ENCODE measurements at regions not wholly inside any gene's neighbourhood (a gene's known extent, or its start where the extent isn't known, plus 50 kb on each side); places are given as distances from the start of the nearest gene placed in this dataset.
A peak's percentile ranks its signal among the peaks of the same experiment; 100 is the strongest.
"Not testable (repeated sequence)": the region's sequence is repeated elsewhere in the genome, so short reads cannot be mapped to it uniquely, and the experiment has no call there.

DNA sequence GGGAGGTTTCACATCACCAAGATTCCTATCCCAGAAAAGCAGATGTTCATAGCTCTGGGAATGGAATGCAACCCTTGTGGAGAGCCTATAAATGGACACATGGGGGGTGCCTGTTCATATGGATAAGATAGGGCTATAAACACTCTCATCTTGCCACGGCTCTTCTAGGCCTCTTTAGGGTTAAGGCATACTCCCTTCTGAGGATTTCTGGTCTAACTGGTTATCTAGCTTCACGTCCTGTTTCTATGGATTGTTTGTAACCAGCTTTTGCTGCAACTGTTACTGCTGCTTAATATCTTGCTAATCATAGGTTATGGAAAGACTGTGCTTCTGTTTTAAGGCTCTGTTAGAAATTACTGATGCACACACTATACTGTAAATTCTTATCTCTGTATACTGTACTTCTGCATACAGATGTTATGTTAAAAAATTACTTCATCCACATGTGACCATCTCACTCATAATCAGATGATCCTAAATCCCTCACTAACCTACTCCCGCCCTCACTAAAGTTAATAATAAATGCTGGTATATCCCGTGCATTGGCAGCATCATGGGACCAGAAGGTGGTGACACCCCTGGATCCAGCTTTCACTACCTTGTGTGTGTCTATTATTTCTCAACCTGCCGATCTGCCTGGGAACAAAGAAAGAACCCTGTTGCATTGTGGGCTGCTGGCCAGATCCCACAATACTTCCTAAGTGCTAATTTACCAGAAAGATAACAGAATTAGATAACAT lies 68.7 kb downstream of the PRKAB2 start:
- not testable (repeated sequence) for H3K4me3 ChIP-seq (ENCODE audit: low read depth, low read length); DNase-seq (ENCODE audit: low read depth)

- DNase-seq (ENCODE audit: low read depth), result no peak
- H3K4me3 ChIP-seq (ENCODE audit: low read depth, low read length), result no peak overlapping the region
These were observed 73.1 kb downstream of the PRKAB2 start for GRCh38 chr1:147099192-147099591.

DNA sequence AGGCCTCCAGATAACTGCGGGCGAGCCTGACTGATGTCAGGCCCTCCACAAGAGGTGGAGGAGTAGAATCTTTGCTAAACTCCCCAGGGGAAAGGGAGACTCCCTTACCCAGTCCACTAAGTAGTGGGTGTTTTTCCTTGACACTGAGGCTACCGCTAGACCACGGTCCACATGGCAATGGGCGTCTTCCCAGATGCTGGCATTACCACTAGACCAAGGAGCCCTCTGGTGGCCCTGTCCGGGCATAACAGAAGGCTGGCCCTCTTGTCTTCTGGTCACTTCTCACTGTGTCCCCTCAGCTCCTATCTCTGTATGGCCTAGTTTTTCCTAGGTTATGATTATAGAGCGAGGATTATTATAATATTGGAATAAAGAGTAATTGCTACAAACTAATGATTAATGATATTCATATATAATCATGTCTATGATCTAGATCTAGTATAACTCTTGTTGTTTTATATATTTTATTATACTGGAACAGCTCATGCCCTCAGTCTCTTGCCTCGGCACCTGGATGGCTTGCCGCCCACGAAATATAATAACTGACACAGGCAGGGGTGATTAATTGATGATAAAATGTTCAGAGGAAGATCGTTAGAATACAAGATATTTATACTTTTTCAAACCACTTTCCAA lies 73.8 kb downstream of the PRKAB2 start:
- H3K4me3 ChIP-seq (ENCODE audit: low read depth, low read length); DNase-seq (ENCODE audit: low read depth): not testable (repeated sequence)

- no peak for DNase-seq (ENCODE audit: low read depth)
- no peak overlapping the region for H3K4me3 ChIP-seq (ENCODE audit: low read depth, low read length)
These were observed 76.6 kb downstream of the PRKAB2 start for GRCh38 chr1:147095691-147096090.

GRCh38 chr1:147091801-147092200 lies 80.5 kb downstream of the PRKAB2 start:
- no peak for DNase-seq (ENCODE audit: low read depth)

GRCh38 chr1:147089457-147089856 lies 82.8 kb downstream of the PRKAB2 start:
- H3K4me3 ChIP-seq (ENCODE audit: low read depth, low read length), result no peak overlapping the region
- DNase-seq (ENCODE audit: low read depth), result no peak

More at GRCh38 chr1:147091801-147092200, 80.5 kb downstream of the PRKAB2 start:
- H3K4me3 ChIP-seq (ENCODE audit: low read depth, low read length), result no peak overlapping the region

- H3K4me3 ChIP-seq (ENCODE audit: low read depth, low read length), result no peak overlapping the region
- no peak for DNase-seq (ENCODE audit: low read depth)
These were observed 86.1 kb downstream of the PRKAB2 start for GRCh38 chr1:147086129-147086528.

- DNase-seq (ENCODE audit: low read depth), result peak; percentile 81
- peak overlapping the region; percentile 67 for H3K4me3 ChIP-seq (ENCODE audit: low read depth, low read length)
These were observed 87.8 kb downstream of the PRKAB2 start for GRCh38 chr1:147084273-147085096.

DNA sequence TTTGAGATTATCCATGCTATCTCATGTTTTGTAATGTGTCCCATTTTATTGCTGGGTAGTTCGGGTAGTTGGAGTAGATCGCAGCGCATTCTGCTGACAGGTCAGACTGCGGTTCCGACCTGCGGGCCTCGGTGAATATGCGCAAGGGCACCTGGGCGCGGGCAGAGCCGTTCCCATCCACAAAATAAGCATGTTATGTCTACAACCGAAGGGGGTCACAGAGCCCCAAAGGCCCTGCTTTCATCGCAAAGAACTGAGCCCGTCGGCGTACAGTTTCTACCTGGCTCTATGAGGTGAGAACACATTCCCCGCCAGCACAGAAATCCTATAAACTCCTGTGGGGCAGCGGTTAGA lies 88.4 kb downstream of the PRKAB2 start:
- DNase-seq (ENCODE audit: low read depth), result no peak
- H3K4me3 ChIP-seq (ENCODE audit: low read depth, low read length), result peak overlapping the region; percentile 67

DNA sequence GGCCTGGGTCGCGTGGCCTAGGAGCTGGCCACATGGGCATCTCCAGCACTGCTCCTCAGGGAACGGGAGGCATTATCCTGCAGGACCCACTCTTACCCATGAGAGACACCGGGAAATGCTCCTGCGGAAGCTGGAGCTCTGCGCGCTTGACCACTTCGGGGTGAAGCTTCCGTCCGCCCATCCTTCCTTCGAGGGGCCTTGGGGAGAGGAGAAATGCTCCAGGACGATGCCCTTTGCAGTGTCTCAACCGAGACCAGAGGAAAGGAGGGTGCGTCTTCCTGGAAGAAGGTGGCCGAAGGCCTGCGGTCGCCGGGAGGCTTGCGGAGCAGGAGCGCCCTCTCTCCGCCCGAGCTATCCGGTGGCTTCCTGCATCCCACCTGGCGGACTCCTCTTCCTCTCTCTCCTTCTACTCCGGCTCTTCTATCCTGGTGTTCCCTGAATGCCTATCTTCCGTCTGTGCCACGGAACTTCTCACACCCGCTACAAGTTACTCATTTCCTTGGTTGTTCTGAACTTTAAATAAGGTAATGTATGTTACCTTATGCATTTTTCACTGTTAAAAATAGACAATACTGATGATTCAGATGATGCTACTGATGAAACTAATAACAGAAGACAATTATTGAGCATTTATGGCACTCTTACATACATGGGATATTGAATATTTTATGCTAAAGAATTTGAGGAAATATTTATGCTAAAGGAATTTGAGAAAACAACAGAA lies 91.4 kb downstream of the PRKAB2 start:
- no peak overlapping the region for H3K4me3 ChIP-seq (ENCODE audit: low read depth, low read length)
- DNase-seq (ENCODE audit: low read depth), result no peak

DNA sequence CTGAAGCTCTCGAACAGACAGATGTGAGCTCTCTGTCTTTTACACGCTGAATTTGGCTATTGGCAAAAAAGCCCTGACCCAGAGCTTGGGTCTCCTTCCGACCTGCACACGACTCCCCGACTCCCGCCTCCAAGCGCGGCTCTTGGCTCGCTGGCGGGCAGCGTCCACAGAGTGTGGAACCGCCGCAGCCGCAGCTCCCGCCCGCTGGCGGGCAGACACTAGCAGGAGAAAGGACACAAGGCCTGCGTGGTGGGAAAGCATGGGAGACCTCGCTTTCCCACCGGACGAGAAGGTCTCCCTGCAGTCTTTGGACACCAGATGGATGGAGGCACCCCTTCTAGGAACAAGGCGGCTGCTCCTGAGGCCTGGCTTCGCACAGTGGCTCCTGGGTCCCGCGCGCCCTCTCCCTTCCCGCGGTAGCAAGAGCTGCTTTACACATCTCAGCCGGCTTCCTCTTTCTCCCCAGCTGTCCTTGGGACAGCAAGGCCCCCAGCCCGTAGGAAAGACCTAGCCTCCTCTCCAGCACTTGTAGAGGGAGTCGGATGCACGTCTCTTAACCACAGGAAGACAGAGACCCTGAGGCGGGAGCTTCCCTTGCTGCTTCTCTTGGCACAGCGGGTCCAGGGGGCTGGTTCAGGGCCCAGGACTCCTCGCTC lies 92.1 kb downstream of the PRKAB2 start:
- no peak for DNase-seq (ENCODE audit: low read depth)
- no peak overlapping the region for H3K4me3 ChIP-seq (ENCODE audit: low read depth, low read length)

DNA sequence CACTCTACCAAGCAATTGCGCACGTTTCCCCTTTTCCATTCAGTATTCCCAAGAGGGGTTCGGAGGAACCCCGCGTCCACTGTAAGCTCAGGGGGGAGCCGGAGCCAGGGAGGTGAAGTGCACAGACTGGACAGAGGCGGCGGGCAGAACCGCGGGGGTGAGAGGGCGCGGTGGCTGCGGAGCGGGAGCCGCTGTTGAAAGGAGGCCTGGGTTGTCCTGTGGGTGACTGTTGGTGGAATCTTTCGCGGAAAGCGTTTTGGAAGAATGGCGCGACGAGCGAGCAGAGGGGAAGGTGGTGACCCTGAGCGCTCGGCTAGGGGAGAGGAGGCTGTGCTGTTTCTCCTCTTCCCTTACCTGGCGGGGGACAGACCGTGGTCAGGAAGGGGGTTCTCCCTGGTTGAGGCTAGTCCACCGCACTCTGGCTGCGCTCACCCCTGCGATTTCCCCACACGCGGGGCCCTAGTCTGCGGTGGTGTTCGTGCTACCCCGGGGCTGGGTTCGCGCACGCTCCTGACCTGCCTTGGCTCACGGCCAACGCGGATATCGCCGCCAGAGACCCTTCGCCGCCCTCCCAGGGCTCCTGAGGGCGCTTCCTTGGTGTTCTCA lies 92.8 kb downstream of the PRKAB2 start:
- DNase-seq (ENCODE audit: low read depth), result no peak
- H3K4me3 ChIP-seq (ENCODE audit: low read depth, low read length), result no peak overlapping the region

DNA sequence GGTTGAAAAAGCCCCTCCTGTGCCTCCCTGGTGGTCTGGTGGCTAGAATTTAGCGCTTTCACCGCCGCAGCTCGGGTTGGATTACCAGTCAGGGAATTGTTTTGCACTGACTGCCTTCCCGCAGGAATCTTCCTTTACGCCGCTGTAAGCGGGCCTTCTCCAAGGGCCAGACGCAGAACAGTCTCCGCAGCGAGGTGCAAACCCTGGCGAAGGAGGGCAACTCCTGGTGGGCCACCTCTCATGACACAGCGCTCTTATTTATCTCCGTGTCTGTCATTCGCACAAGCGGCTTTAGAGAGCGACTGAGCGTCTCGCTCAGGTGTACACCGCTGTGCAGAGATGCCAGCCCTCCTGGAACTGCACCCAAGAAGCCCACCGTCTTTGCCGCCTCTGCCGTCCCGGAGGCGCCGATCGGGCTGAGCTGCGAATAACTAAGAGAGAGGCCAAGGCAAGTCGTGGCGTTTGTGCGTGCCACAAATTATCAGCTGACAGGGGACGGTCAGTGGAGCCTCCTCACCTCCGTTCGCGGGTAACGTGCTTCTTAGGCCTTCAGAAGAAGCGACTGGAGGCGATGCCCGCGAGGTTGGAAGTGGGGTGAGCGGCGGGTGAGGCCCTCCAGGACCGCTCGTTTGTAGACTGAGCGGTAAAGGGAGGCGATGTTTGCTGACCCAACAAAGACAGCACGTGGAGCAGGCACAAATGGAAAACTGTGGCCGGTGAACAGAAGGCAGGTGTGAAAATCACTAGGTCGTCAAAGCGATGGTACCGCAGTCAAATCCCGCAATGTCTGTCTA lies 93.5 kb downstream of the PRKAB2 start:
- no peak for DNase-seq (ENCODE audit: low read depth)
- H3K4me3 ChIP-seq (ENCODE audit: low read depth, low read length), result no peak overlapping the region

- DNase-seq (ENCODE audit: low read depth), result no peak
- H3K4me3 ChIP-seq (ENCODE audit: low read depth, low read length), result no peak overlapping the region
These were observed 94.2 kb downstream of the PRKAB2 start for GRCh38 chr1:147077936-147078605.

DNA sequence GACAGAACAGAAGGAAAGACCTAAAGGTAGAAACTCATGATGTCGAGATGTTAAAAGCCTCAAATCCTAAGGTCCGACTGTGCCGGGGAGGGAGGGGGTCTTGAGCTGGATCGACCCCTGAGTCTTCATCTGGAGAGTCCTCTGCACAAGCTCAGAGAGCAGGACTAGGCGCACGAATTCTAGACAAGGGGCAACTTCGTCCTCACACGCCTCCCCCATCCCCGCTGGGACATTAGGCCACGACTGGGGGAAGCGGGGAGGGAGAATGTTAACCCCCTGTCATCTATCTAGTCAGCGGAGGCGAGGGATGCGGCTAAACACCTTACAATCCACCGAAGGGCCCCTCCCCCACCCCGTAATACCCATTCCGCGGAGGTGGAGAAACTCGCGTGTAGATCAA lies 94.7 kb downstream of the PRKAB2 start:
- DNase-seq (ENCODE audit: low read depth), result no peak
- no peak overlapping the region for H3K4me3 ChIP-seq (ENCODE audit: low read depth, low read length)

DNA sequence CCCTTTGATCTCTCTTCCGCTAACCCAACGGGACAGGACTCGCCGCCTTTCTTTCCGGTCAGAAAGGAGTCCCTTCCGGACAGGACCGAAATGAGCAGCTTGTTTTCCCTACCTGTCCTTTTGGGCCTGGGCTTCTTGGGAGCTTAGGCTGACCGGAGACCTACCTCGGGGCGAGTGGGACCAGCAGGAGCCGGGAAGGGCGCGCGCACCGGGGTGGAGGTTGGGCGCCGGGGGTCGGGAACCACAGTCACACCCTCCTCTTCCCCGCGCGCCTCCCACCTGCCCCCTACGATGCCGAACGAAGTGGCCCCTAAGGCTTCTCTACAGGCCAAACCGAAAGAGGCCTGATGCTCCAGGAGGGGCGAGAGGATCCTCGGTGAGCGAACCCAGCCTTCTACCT lies 95.2 kb downstream of the PRKAB2 start:
- H3K4me3 ChIP-seq (ENCODE audit: low read depth, low read length), result no peak overlapping the region
- DNase-seq (ENCODE audit: low read depth), result no peak

DNA sequence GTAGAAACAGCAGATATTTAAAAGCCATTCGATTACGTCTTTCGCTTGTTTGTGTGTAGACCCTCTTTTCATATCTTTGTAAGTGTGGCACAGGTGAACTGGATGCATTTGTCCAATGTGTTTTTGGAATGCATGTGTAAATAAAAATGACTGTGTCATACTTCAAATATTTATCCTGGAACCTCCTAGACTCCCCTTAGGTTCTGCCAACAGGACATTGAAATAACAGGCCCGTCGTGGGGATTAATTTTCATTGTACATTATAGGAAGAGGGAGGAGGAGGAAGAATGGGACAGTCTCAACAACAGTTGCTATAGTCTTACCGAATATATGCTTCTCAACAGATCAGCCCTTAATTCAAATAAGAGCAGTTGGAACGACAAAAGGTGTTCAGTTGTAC lies 95.8 kb downstream of the PRKAB2 start:
- DNase-seq (ENCODE audit: low read depth), result no peak
- no peak overlapping the region for H3K4me3 ChIP-seq (ENCODE audit: low read depth, low read length)

All from skeletal muscle cell (primary cell).